ENCODE measurements at regions not wholly inside any gene's neighbourhood (a gene's known extent, or its start where the extent isn't known, plus 50 kb on each side); places are given as distances from the start of the nearest gene placed in this dataset.

- no peak overlapping the region for H3K4me3 ChIP-seq (ENCODE audit: low read depth, low read length)
- in situ Hi-C loops (cut with HindIII; ENCODE audit: low sequenced_read_pairs): no loop called here
- no peak for DNase-seq (ENCODE audit: low read depth, low spot score)
- TF ChIP-seq CTCF (IDR thresholded peaks at IDR 0.05; ENCODE audit: low read depth, low read length): no peak
Observed at GRCh38 chr2:57180678-57181077, 865.9 kb upstream of the VRK2 start.

- DNase-seq (ENCODE audit: low read depth, low spot score): peak; percentile 20
- in situ Hi-C loops (cut with HindIII; ENCODE audit: low sequenced_read_pairs): no loop called here
- no peak overlapping the region for H3K4me3 ChIP-seq (ENCODE audit: low read depth, low read length)
- no peak for TF ChIP-seq CTCF (IDR thresholded peaks at IDR 0.05; ENCODE audit: low read depth, low read length)
Observed at GRCh38 chr2:57181315-57182038, 865.1 kb upstream of the VRK2 start.

DNA sequence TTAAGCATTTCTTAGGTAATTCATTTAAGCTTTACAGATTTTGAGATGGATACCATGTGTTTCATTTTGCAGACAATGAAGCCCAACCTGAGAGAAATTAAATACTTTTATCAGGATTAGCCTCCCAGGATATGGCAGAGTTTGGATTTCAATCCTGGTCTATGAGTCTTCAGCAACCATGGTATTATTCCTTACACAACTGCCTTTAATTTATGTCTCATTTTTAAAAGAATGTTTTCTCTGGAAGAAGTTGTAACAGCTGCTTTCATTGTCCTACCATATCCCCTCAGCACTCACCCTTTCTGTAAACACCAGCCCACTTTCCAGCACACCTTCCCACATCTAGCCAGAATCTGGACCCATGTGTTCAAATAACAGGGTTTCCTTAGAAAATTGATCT is 863.7 kb upstream of the VRK2 start:
- H3K4me3 ChIP-seq (ENCODE audit: low read depth, low read length): no peak overlapping the region
- DNase-seq (ENCODE audit: low read depth, low spot score): peak; percentile 8
- in situ Hi-C loops (cut with HindIII; ENCODE audit: low sequenced_read_pairs): no loop called here
- no peak for TF ChIP-seq CTCF (IDR thresholded peaks at IDR 0.05; ENCODE audit: low read depth, low read length)

DNA sequence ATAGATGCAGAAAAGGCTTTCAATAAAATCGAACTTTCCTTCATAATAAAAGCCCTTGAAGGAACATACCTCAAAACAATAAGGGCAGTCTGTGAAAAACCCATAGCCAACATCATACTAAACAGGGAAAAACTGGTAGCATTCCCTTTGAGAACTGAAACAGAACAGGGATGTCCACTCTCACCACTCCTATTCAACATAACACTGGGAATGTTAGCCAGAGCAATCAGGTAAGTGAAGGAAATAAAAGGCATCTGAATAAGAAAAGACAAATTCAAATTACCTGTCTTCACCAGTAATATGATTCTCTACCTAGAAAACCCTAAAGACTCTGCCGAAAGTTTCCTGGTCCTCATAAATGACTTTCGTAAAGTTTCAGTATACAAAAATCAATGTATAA is 861.0 kb upstream of the VRK2 start:
- H3K4me3 ChIP-seq (ENCODE audit: low read depth, low read length): no peak overlapping the region
- in situ Hi-C loops (cut with HindIII; ENCODE audit: low sequenced_read_pairs): no loop called here
- TF ChIP-seq CTCF (IDR thresholded peaks at IDR 0.05; ENCODE audit: low read depth, low read length): no peak
- no peak for DNase-seq (ENCODE audit: low read depth, low spot score)

DNA sequence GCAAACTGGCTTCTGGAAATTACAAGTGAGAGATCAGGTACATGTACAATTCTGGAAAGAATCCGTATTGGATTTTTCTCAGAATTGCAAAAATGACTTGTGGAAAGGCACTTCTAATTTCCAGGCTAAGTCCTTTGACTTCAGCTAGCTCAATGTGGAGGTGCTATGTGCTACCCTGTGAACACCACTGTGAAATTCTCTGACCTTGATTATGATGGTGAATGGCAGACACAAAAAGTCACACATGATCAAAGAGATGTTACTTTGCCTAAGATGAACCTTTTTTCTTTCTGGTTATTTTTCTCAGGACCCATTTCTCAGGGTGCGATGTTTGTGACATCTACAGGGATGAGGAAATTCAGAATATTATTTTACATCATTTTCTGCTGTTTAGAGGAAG is 856.6 kb upstream of the VRK2 start:
- in situ Hi-C loops (cut with HindIII; ENCODE audit: low sequenced_read_pairs): no loop called here
- DNase-seq (ENCODE audit: low read depth, low spot score): no peak
- TF ChIP-seq CTCF (IDR thresholded peaks at IDR 0.05; ENCODE audit: low read depth, low read length): no peak
- no peak overlapping the region for H3K4me3 ChIP-seq (ENCODE audit: low read depth, low read length)

DNA sequence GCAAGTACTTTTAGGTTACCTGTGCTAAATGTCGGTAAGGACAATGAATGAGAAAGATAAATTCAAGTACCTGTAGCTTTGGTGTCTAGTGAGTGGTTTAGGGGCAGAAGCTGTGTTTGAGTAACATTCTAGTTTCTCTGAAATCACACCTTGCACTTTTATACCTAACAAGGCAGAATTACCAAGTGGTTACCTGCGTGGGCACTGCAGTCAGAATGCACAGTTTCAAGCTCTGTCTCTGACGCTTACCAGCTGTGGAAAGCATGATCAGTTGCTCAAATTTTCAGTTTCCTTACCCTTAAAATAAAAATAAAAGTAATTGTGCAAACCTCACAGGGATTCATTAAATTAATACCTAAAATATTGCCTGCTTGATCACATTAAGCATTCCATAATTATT is 846.9 kb upstream of the VRK2 start:
- in situ Hi-C loops (cut with HindIII; ENCODE audit: low sequenced_read_pairs): no loop called here

More for the DNA sequence above, 846.9 kb upstream of the VRK2 start:
- no peak overlapping the region for H3K4me3 ChIP-seq (ENCODE audit: low read depth, low read length)
- TF ChIP-seq CTCF (IDR thresholded peaks at IDR 0.05; ENCODE audit: low read depth, low read length): no peak
- DNase-seq (ENCODE audit: low read depth, low spot score): no peak

Measured in astrocyte of the spinal cord (primary cell).